ENCODE measurements at regions not wholly inside any gene's neighbourhood (a gene's known extent, or its start where the extent isn't known, plus 50 kb on each side); places are given as distances from the start of the nearest gene placed in this dataset.

- no peak for DNase-seq
These were observed 391.7 kb upstream of the ADARB2 start for GRCh38 chr10:2128991-2129390.

GRCh38 chr10:2124135-2124534 is 386.8 kb upstream of the ADARB2 start:
- no peak for DNase-seq

- no peak for DNase-seq
These were observed 385.3 kb upstream of the ADARB2 start for GRCh38 chr10:2122431-2123124.

- DNase-seq, result no peak
These were observed 384.6 kb upstream of the ADARB2 start for GRCh38 chr10:2121929-2122328.

GRCh38 chr10:2121315-2121714 is 384.0 kb upstream of the ADARB2 start:
- no peak for DNase-seq

- no peak for DNase-seq
These were observed 383.4 kb upstream of the ADARB2 start for GRCh38 chr10:2120746-2121145.

GRCh38 chr10:2119316-2119715 is 382.0 kb upstream of the ADARB2 start:
- no peak for DNase-seq

GRCh38 chr10:2118201-2118600 is 380.9 kb upstream of the ADARB2 start:
- no peak for DNase-seq

- no peak for DNase-seq
These were observed 380.3 kb upstream of the ADARB2 start for GRCh38 chr10:2117641-2118040.

- no peak for DNase-seq
These were observed 374.6 kb upstream of the ADARB2 start for GRCh38 chr10:2111965-2112364.

GRCh38 chr10:2108496-2108895 is 371.2 kb upstream of the ADARB2 start:
- DNase-seq, result no peak

GRCh38 chr10:2106641-2107040 is 369.3 kb upstream of the ADARB2 start:
- no peak for DNase-seq

GRCh38 chr10:2099321-2099720 is 362.0 kb upstream of the ADARB2 start:
- DNase-seq, result no peak

- no peak for DNase-seq
These were observed 360.6 kb upstream of the ADARB2 start for GRCh38 chr10:2097937-2098336.

GRCh38 chr10:2094171-2094570 is 356.8 kb upstream of the ADARB2 start:
- no peak for DNase-seq

- DNase-seq, result no peak
These were observed 346.3 kb upstream of the ADARB2 start for GRCh38 chr10:2083591-2083990.

- DNase-seq, result no peak
These were observed 344.2 kb upstream of the ADARB2 start for GRCh38 chr10:2081501-2081900.

- DNase-seq, result no peak
These were observed 342.3 kb upstream of the ADARB2 start for GRCh38 chr10:2079603-2080078.

GRCh38 chr10:2077231-2077630 is 339.9 kb upstream of the ADARB2 start:
- DNase-seq, result no peak

GRCh38 chr10:2076528-2076927 is 339.2 kb upstream of the ADARB2 start:
- no peak for DNase-seq

GRCh38 chr10:2067015-2067414 is 329.7 kb upstream of the ADARB2 start:
- DNase-seq, result no peak

- no peak for DNase-seq
These were observed 317.4 kb upstream of the ADARB2 start for GRCh38 chr10:2054728-2055127.

GRCh38 chr10:2053805-2054204 is 316.5 kb upstream of the ADARB2 start:
- DNase-seq, result no peak

GRCh38 chr10:2051108-2051507 is 313.8 kb upstream of the ADARB2 start:
- DNase-seq, result no peak

GRCh38 chr10:2049560-2049959 is 312.2 kb upstream of the ADARB2 start:
- DNase-seq, result no peak

Data from GF-D8 (cell line).